ENCODE measurements at regions not wholly inside any gene's neighbourhood (a gene's known extent, or its start where the extent isn't known, plus 50 kb on each side); places are given as distances from the start of the nearest gene placed in this dataset.
"Not testable (repeated sequence)": the region's sequence is repeated elsewhere in the genome, so short reads cannot be mapped to it uniquely, and the experiment has no call there.

- DNase-seq (ENCODE audit: low read depth): peak; percentile 76
Observed at GRCh38 chr12:89825591-89826449, 117.2 kb upstream of the ATP2B1 start.

GRCh38 chr12:89824822-89825221 is 116.2 kb upstream of the ATP2B1 start:
- DNase-seq (ENCODE audit: low read depth): no peak

- not testable (repeated sequence) for DNase-seq (ENCODE audit: low read depth)
Observed at GRCh38 chr12:89822992-89823391, 114.4 kb upstream of the ATP2B1 start.

GRCh38 chr12:89821896-89822295 is 113.3 kb upstream of the ATP2B1 start:
- no peak for DNase-seq (ENCODE audit: low read depth)

- no peak for DNase-seq (ENCODE audit: low read depth)
Observed at GRCh38 chr12:89817501-89818226, 109.0 kb upstream of the ATP2B1 start.

GRCh38 chr12:89815225-89815624 is 106.6 kb upstream of the ATP2B1 start:
- DNase-seq (ENCODE audit: low read depth): no peak

GRCh38 chr12:89803412-89803811 is 94.8 kb upstream of the ATP2B1 start:
- DNase-seq (ENCODE audit: low read depth): no peak

- DNase-seq (ENCODE audit: low read depth): no peak
Observed at GRCh38 chr12:89801284-89801683, 92.6 kb upstream of the ATP2B1 start.

- DNase-seq (ENCODE audit: low read depth): no peak
Observed at GRCh38 chr12:89800435-89800834, 91.8 kb upstream of the ATP2B1 start.

- no peak for DNase-seq (ENCODE audit: low read depth)
Observed at GRCh38 chr12:89799316-89799715, 90.7 kb upstream of the ATP2B1 start.

- no peak for DNase-seq (ENCODE audit: low read depth)
Observed at GRCh38 chr12:89797436-89797835, 88.8 kb upstream of the ATP2B1 start.

GRCh38 chr12:89796798-89797382 is 88.3 kb upstream of the ATP2B1 start:
- DNase-seq (ENCODE audit: low read depth): no peak

GRCh38 chr12:89793946-89794345 is 85.3 kb upstream of the ATP2B1 start:
- no peak for DNase-seq (ENCODE audit: low read depth)

GRCh38 chr12:89791286-89791685 is 82.6 kb upstream of the ATP2B1 start:
- no peak for DNase-seq (ENCODE audit: low read depth)

- peak; percentile 18 for DNase-seq (ENCODE audit: low read depth)
Observed at GRCh38 chr12:89789862-89790261, 81.2 kb upstream of the ATP2B1 start.

- no peak for DNase-seq (ENCODE audit: low read depth)
Observed at GRCh38 chr12:89787763-89788162, 79.1 kb upstream of the ATP2B1 start.

- no peak for DNase-seq (ENCODE audit: low read depth)
Observed at GRCh38 chr12:89786177-89786810, 77.7 kb upstream of the ATP2B1 start.

GRCh38 chr12:89783359-89784060 is 74.9 kb upstream of the ATP2B1 start:
- DNase-seq (ENCODE audit: low read depth): peak; percentile 64

GRCh38 chr12:89782807-89783206 is 74.2 kb upstream of the ATP2B1 start:
- DNase-seq (ENCODE audit: low read depth): no peak

GRCh38 chr12:89781946-89782550 is 73.4 kb upstream of the ATP2B1 start:
- DNase-seq (ENCODE audit: low read depth): no peak

- DNase-seq (ENCODE audit: low read depth): no peak
Observed at GRCh38 chr12:89781156-89781555, 72.5 kb upstream of the ATP2B1 start.
